ENCODE measurements at regions not wholly inside any gene's neighbourhood (a gene's known extent, or its start where the extent isn't known, plus 50 kb on each side); places are given as distances from the start of the nearest gene placed in this dataset.

- FAIRE-seq (no peak), DNase-seq (ENCODE audit: low read depth, low spot score) (no peak)
- H3K9me3 ChIP-seq (ENCODE audit: control insufficient read depth, low read depth, low read length): no peaks in the 10 kb centered on the region
- TF ChIP-seq EZH2 (IDR thresholded peaks at IDR 0.05; ENCODE audit: low read length) (no peak), CTCF (optimal IDR thresholded peaks at IDR 0.05 in 1 of 3, IDR thresholded peaks at IDR 0.05 in 1 of 3, conservative IDR thresholded peaks at IDR 0.05 in 1 of 3; ENCODE audit: extremely low read depth in 1 of 3, insufficient read depth in 2 of 3, low read length in 3 of 3) (no peak)
- no peak overlapping the region for H2AFZ ChIP-seq (ENCODE audit: control insufficient read depth, low read length)
- no peak overlapping the region for H3K27ac ChIP-seq (ENCODE audit: control insufficient read depth, insufficient read depth, low read length)
- H3K36me3 ChIP-seq (ENCODE audit: control insufficient read depth in 2 of 2, extremely low read depth in 1 of 2, insufficient read depth in 2 of 2, low read length in 2 of 2): no peaks in the 10 kb centered on the region
- no peaks in the 10 kb centered on the region for H3K79me2 ChIP-seq (ENCODE audit: control insufficient read depth, insufficient read depth, low read length)
- no peak overlapping the region for H3K4me3 ChIP-seq (ENCODE audit: control insufficient read depth in 2 of 3, extremely low read depth in 1 of 3, insufficient read depth in 2 of 3, low read depth in 1 of 3, low read length in 3 of 3)
- no peaks in the 10 kb centered on the region for H3K27me3 ChIP-seq (ENCODE audit: control insufficient read depth, extremely low read depth, insufficient read depth, low read length)
- dilution Hi-C loops (cut with MboI; ENCODE audit: extremely low pct_ligation_motif_present, low sequenced_read_pairs): no loop called here
- H3K4me2 ChIP-seq (ENCODE audit: control insufficient read depth, extremely low read depth, insufficient read depth, low read depth, low read length): no peak overlapping the region
- H3K9ac ChIP-seq (ENCODE audit: control insufficient read depth, extremely low read depth, insufficient read depth, low read length): no peak overlapping the region
- no peaks in the 10 kb centered on the region for H3K9me1 ChIP-seq (ENCODE audit: control insufficient read depth, extremely low read depth, insufficient read depth, low read length)
- no peaks in the 10 kb centered on the region for H4K20me1 ChIP-seq (ENCODE audit: control insufficient read depth, extremely low read depth, insufficient read depth, low read length)
- H3K4me1 ChIP-seq (ENCODE audit: control insufficient read depth, extremely low read depth, insufficient read depth, low read length): peaks cover 16% of the 10 kb centered on the region
Measured at GRCh38 chr11:130614591-130614990, 166.1 kb downstream of the ADAMTS15 start.

GRCh38 chr11:130615561-130615960 lies 167.1 kb downstream of the ADAMTS15 start:
- dilution Hi-C loops (cut with MboI; ENCODE audit: extremely low pct_ligation_motif_present, low sequenced_read_pairs): no loop called here
- H3K27ac ChIP-seq (ENCODE audit: control insufficient read depth, insufficient read depth, low read length): no peak overlapping the region
- no peak for DNase-seq (ENCODE audit: low read depth, low spot score)

More at GRCh38 chr11:130615561-130615960, 167.1 kb downstream of the ADAMTS15 start:
- H3K27me3 ChIP-seq (ENCODE audit: control insufficient read depth, extremely low read depth, insufficient read depth, low read length): no peaks in the 10 kb centered on the region
- no peak overlapping the region for H3K4me3 ChIP-seq (ENCODE audit: control insufficient read depth in 2 of 3, extremely low read depth in 1 of 3, insufficient read depth in 2 of 3, low read depth in 1 of 3, low read length in 3 of 3)
- H3K4me1 ChIP-seq (ENCODE audit: control insufficient read depth, extremely low read depth, insufficient read depth, low read length): peaks cover 16% of the 10 kb centered on the region
- H3K9ac ChIP-seq (ENCODE audit: control insufficient read depth, extremely low read depth, insufficient read depth, low read length): no peak overlapping the region
- H3K79me2 ChIP-seq (ENCODE audit: control insufficient read depth, insufficient read depth, low read length): no peaks in the 10 kb centered on the region
- no peaks in the 10 kb centered on the region for H3K36me3 ChIP-seq (ENCODE audit: control insufficient read depth in 2 of 2, extremely low read depth in 1 of 2, insufficient read depth in 2 of 2, low read length in 2 of 2)
- TF ChIP-seq EZH2 (IDR thresholded peaks at IDR 0.05; ENCODE audit: low read length) (no peak), CTCF (optimal IDR thresholded peaks at IDR 0.05 in 1 of 3, IDR thresholded peaks at IDR 0.05 in 1 of 3, conservative IDR thresholded peaks at IDR 0.05 in 1 of 3; ENCODE audit: extremely low read depth in 1 of 3, insufficient read depth in 2 of 3, low read length in 3 of 3) (no peak)
- H3K4me2 ChIP-seq (ENCODE audit: control insufficient read depth, extremely low read depth, insufficient read depth, low read depth, low read length): no peak overlapping the region
- no peaks in the 10 kb centered on the region for H3K9me1 ChIP-seq (ENCODE audit: control insufficient read depth, extremely low read depth, insufficient read depth, low read length)
- no peak for FAIRE-seq
- no peaks in the 10 kb centered on the region for H3K9me3 ChIP-seq (ENCODE audit: control insufficient read depth, low read depth, low read length)
- no peaks in the 10 kb centered on the region for H4K20me1 ChIP-seq (ENCODE audit: control insufficient read depth, extremely low read depth, insufficient read depth, low read length)
- no peak overlapping the region for H2AFZ ChIP-seq (ENCODE audit: control insufficient read depth, low read length)
